OCI-LY7 (cell line): ENCODE measurements at regions not wholly inside any gene's neighbourhood (a gene's known extent, or its start where the extent isn't known, plus 50 kb on each side); places are given as distances from the start of the nearest gene placed in this dataset.

Source experiments
- BruUV-seq: library from RNA; stranded (reverse); fragments of 400-500 nt; replicated peaks from 2 replicates; lab custom pipeline; 2021; lab: Mats Ljungman, UMichigan
- CTCF ChIA-PET: fragments of 300-600 bp; sonication (Branson Sonifier 250); formaldehyde crosslinking; loops from one replicate; lab custom pipeline; 2022; ENCODE audit warnings: antibody characterized with exemption; ENCODE audit not compliant: unreplicated experiment; lab: Charles Lee
- POLR2A ChIA-PET: fragments of 300-600 bp; sonication (Branson Sonifier 250); formaldehyde crosslinking; loops from one replicate; lab custom pipeline; 2022; ENCODE audit warnings: antibody characterized with exemption; lab: Charles Lee
- DNase-seq: peaks from one replicate; pipeline ENCODE4 v3.0.0-alpha.2; 2015; ENCODE audit warnings: low spot score
- H2AFZ ChIP-seq: fragments of 200-600 bp; sonication (generic), shearing (Covaris generic); 2 replicates; pipeline ENCODE4 v1.6.1; 2014; ENCODE audit warnings: mild to moderate bottlenecking, antibody characterized with exemption, low read length, moderate library complexity
- H3K27ac ChIP-seq: fragments of 200-600 bp; sonication (generic); 2 replicates; pipeline ENCODE4 v1.5.1; 2014; ENCODE audit warnings: mixed run types, low read depth, mild to moderate bottlenecking, moderate library complexity, low read length, inconsistent platforms; ENCODE audit not compliant: poor library complexity, severe bottlenecking
- H3K36me3 ChIP-seq: fragments of 200-600 bp; sonication (generic); 2 replicates; pipeline ENCODE4 v1.6.1; 2014; ENCODE audit warnings: mild to moderate bottlenecking, antibody characterized with exemption, low read length, moderate library complexity, mixed read lengths; ENCODE audit not compliant: insufficient read depth
- H3K4me1 ChIP-seq: fragments of 200-600 bp; sonication (generic); 2 replicates; pipeline ENCODE4 v1.5.1; 2014; ENCODE audit warnings: mild to moderate bottlenecking, low read length; ENCODE audit not compliant: insufficient read depth, poor library complexity, severe bottlenecking
- H3K4me2 ChIP-seq: fragments of 200-600 bp; sonication (generic); 2 replicates; pipeline ENCODE4 v1.6.1; 2014; ENCODE audit warnings: mild to moderate bottlenecking, low read length
- H3K4me3 ChIP-seq: fragments of 200-600 bp; sonication (generic); 2 replicates; pipeline ENCODE4 v1.5.1; 2014; ENCODE audit warnings: mild to moderate bottlenecking, low read depth, low read length; ENCODE audit not compliant: poor library complexity, severe bottlenecking
- H3K79me2 ChIP-seq: fragments of 200-600 bp; sonication (generic); 2 replicates; pipeline ENCODE4 v1.6.1; 2016; ENCODE audit warnings: low read depth, mild to moderate bottlenecking, low read length, moderate library complexity, mixed read lengths; ENCODE audit not compliant: insufficient read depth
- H3K9me2 ChIP-seq: fragments of 200-600 bp; sonication (generic); 2 replicates; pipeline ENCODE4 v1.6.1; 2016; ENCODE audit warnings: mild to moderate bottlenecking, low read length, mixed read lengths; ENCODE audit not compliant: insufficient read depth
- H3K9me3 ChIP-seq: fragments of 200-600 bp; sonication (generic); 2 replicates; pipeline ENCODE4 v1.6.1; 2014; ENCODE audit warnings: mild to moderate bottlenecking, mixed run types, low read length, mixed read lengths
- H4K20me1 ChIP-seq: fragments of 200-600 bp; sonication (generic); 2 replicates; pipeline ENCODE4 v1.6.1; 2014; ENCODE audit warnings: mild to moderate bottlenecking, antibody characterized with exemption, low read length, moderate library complexity, mixed read lengths; ENCODE audit not compliant: insufficient read depth
- EZH2phosphoT487 ChIP-seq: fragments of 200-600 bp; sonication (generic); IDR thresholded peaks from 2 replicates; pipeline ENCODE4 v1.6.1; 2018; ENCODE audit warnings: low read depth, borderline replicate concordance, mild to moderate bottlenecking, mixed run types, antibody characterized with exemption, low read length, moderate library complexity, mixed read lengths
- intact Hi-C: fragments of 100-400 bp; cut with micrococcal nuclease; formaldehyde crosslinking; loops from one replicate; pipeline ENCODE4 v1.10.0; 2022; ENCODE audit not compliant: unreplicated experiment
- TF ChIP-seq, protein P1 (sequence below): fragments of 200-600 bp; sonication (generic); conservative IDR thresholded peaks from 2 replicates; pipeline ENCODE4 v1.5.1; 2014; ENCODE audit warnings: mild to moderate bottlenecking, antibody characterized with exemption, low read length, moderate library complexity, mixed read lengths

DNA sequence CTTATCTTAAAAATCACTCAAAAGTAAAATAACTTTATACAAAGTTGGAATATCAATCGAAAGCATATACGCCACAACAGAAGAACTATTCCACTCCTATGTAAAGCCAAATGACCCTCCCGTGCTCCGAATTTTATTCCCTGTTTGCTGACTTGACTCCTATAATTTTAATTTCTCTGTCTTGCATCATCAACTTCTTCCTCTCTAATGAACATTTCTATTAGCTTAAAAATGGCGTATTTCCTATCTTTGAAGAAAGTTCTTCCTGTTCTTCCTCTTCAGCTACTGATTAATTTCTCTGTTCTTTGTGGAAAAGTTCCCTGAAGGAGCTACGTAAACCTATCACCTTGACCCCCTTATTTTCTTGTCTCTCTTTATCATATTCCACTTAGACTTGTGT, 389.3 kb downstream of the LMO7 start:
- Histone ChIP-seq H3K36me3 (no peaks in the 10 kb centered on the region), H3K9me2 (no peaks in the 10 kb centered on the region), H3K4me2 (no peak overlapping the region), H4K20me1 (no peaks in the 10 kb centered on the region), H3K27ac (no peak overlapping the region), H3K4me3 (no peak overlapping the region), H2AFZ (no peak overlapping the region), H3K79me2 (no peaks in the 10 kb centered on the region), H3K9me3 (no peaks in the 10 kb centered on the region), H3K4me1 (no peaks in the 10 kb centered on the region)
- TF ChIP-seq EZH2phosphoT487: no peak
- TF ChIP-seq, protein P1, sequence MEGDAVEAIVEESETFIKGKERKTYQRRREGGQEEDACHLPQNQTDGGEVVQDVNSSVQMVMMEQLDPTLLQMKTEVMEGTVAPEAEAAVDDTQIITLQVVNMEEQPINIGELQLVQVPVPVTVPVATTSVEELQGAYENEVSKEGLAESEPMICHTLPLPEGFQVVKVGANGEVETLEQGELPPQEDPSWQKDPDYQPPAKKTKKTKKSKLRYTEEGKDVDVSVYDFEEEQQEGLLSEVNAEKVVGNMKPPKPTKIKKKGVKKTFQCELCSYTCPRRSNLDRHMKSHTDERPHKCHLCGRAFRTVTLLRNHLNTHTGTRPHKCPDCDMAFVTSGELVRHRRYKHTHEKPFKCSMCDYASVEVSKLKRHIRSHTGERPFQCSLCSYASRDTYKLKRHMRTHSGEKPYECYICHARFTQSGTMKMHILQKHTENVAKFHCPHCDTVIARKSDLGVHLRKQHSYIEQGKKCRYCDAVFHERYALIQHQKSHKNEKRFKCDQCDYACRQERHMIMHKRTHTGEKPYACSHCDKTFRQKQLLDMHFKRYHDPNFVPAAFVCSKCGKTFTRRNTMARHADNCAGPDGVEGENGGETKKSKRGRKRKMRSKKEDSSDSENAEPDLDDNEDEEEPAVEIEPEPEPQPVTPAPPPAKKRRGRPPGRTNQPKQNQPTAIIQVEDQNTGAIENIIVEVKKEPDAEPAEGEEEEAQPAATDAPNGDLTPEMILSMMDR: no peak
- no TSS peak for BruUV-seq
- CTCF ChIA-PET: no interaction called here
- POLR2A ChIA-PET: interaction anchor here (0.6 to 1.1 kb wide), 2 partner anchors 11 to 313 kb away, joined by 3 to 4 read pairs; no protein-coding TSS in a partner anchor
- DNase-seq: no peak
- intact Hi-C loops: no loop called here

DNA sequence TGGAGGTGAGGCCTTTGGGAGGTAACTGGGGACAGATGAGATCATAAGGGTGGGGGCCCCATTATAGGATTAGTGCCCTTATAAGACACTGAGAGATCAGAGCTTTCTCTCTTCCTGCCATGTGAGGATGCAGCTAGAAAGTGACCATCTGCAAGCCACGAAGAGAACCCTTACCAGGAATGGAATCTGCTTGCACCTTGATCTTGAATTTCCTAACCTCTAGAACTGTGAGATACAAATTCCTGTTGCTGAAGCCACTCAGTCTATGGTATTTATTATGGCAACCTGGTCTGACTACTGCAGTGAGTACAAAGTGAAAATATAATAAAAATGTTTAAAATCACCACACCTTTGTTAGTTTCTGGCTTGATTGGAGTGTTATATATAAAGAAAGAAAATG, 388.0 kb downstream of the LMO7 start:
- CTCF ChIA-PET: no interaction called here

DNA sequence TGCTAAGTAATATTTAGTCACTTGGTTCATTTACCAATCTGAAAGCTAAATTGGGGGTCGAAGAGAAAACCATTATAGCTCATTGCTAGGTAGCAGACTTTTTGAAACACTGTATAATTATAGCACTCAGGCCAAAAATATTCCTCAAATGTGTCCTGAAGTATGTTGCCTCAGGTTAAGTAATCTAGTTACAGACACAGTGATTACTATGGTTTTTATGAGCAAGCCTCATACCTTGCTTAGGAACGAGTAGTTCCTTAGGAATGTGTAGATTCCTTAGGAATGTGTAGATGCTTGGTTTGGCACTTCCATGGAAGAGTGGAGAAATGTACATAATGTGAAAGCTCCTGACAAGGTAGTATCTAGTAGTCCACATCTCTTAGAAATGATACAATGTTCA, 387.5 kb downstream of the LMO7 start:
- no peak overlapping the region for H3K4me2 ChIP-seq

More for the DNA sequence above, 388.0 kb downstream of the LMO7 start:
- no peaks in the 10 kb centered on the region for H4K20me1 ChIP-seq
- no peaks in the 10 kb centered on the region for H3K9me2 ChIP-seq
- H3K4me1 ChIP-seq: no peaks in the 10 kb centered on the region
- POLR2A ChIA-PET: interaction anchor here (1.1 kb wide), 1 partner anchor 13 kb away, joined by 4 read pairs; no protein-coding TSS in a partner anchor
- no peak overlapping the region for H2AFZ ChIP-seq
- H3K4me3 ChIP-seq: no peak overlapping the region
- H3K79me2 ChIP-seq: no peaks in the 10 kb centered on the region
- DNase-seq: no peak
- TF ChIP-seq EZH2phosphoT487: no peak
- TF ChIP-seq, protein P1: no peak
- no peaks in the 10 kb centered on the region for H3K9me3 ChIP-seq
- no peak overlapping the region for H3K27ac ChIP-seq
- no peak overlapping the region for H3K4me2 ChIP-seq
- no TSS peak for BruUV-seq
- no peaks in the 10 kb centered on the region for H3K36me3 ChIP-seq
- intact Hi-C loops: no loop called here

More for the DNA sequence above, 387.5 kb downstream of the LMO7 start:
- no peaks in the 10 kb centered on the region for H3K79me2 ChIP-seq
- H3K4me3 ChIP-seq: no peak overlapping the region
- no peaks in the 10 kb centered on the region for H3K9me3 ChIP-seq
- CTCF ChIA-PET: no interaction called here
- no peak for DNase-seq
- POLR2A ChIA-PET: interaction anchor here (0.7 kb wide), 1 partner anchor 155 kb away, joined by 3 read pairs; no protein-coding TSS in a partner anchor
- no peak for TF ChIP-seq EZH2phosphoT487
- TF ChIP-seq, protein P1: no peak
- intact Hi-C loops: no loop called here
- no TSS peak for BruUV-seq
- H3K36me3 ChIP-seq: no peaks in the 10 kb centered on the region
- no peak overlapping the region for H2AFZ ChIP-seq
- H3K9me2 ChIP-seq: no peaks in the 10 kb centered on the region
- no peaks in the 10 kb centered on the region for H4K20me1 ChIP-seq
- no peaks in the 10 kb centered on the region for H3K4me1 ChIP-seq
- no peak overlapping the region for H3K27ac ChIP-seq
